H9 (cell line): ENCODE measurements at regions not wholly inside any gene's neighbourhood (a gene's known extent, or its start where the extent isn't known, plus 50 kb on each side); places are given as distances from the start of the nearest gene placed in this dataset.

Source experiments
- DNase-seq: peaks from one replicate; pipeline ENCODE4 v3.0.0-alpha.2; 2017
- H2AFZ ChIP-seq: one replicate; pipeline ENCODE4 v1.6.1; 2013; ENCODE audit warnings: mild to moderate bottlenecking, low read length, control low read depth, moderate library complexity
- H2AK5ac ChIP-seq: 2 replicates; pipeline ENCODE4 v1.6.1; 2013; ENCODE audit warnings: low read length, control low read depth, mixed read lengths; ENCODE audit not compliant: insufficient read length
- H2BK120ac ChIP-seq: one replicate; pipeline ENCODE4 v1.6.1; 2013; ENCODE audit warnings: low read depth, mild to moderate bottlenecking, low read length, control low read depth, inconsistent platforms; ENCODE audit not compliant: poor library complexity, severe bottlenecking
- H2BK12ac ChIP-seq: 2 replicates; pipeline ENCODE4 v1.6.1; 2013; ENCODE audit warnings: low read length, control low read depth, mixed read lengths, low read depth; ENCODE audit not compliant: insufficient read length
- H2BK15ac ChIP-seq: 2 replicates; pipeline ENCODE4 v1.6.1; 2013; ENCODE audit warnings: low read depth, low read length, control low read depth
- H2BK20ac ChIP-seq: one replicate; pipeline ENCODE4 v1.6.1; 2013; ENCODE audit warnings: low read depth, mild to moderate bottlenecking, low read length, control low read depth, inconsistent platforms; ENCODE audit not compliant: poor library complexity, severe bottlenecking
- H2BK5ac ChIP-seq: 2 replicates; pipeline ENCODE4 v1.6.1; 2013; ENCODE audit warnings: low read length, control low read depth, mixed read lengths; ENCODE audit not compliant: insufficient read length
- H3K14ac ChIP-seq: 2 replicates; pipeline ENCODE4 v1.6.1; 2013; ENCODE audit warnings: low read length, control low read depth; ENCODE audit not compliant: insufficient read depth
- H3K18ac ChIP-seq: 2 replicates; pipeline ENCODE4 v1.6.1; 2013; ENCODE audit warnings: low read depth, mild to moderate bottlenecking, mixed read lengths, low read length, control low read depth; ENCODE audit not compliant: insufficient read length
- H3K23ac ChIP-seq: 2 replicates; pipeline ENCODE4 v1.6.1; 2013; ENCODE audit warnings: low read length, control low read depth, mixed read lengths, low read depth; ENCODE audit not compliant: insufficient read length
- H3K23me2 ChIP-seq: 2 replicates; pipeline ENCODE4 v1.6.1; 2013; ENCODE audit warnings: low read depth, mild to moderate bottlenecking, mixed read lengths, low read length, control low read depth; ENCODE audit not compliant: insufficient read length, poor library complexity, severe bottlenecking
- H3K27ac ChIP-seq: 2 replicates; pipeline ENCODE4 v1.5.1; 2013; ENCODE audit warnings: low read length, control low read depth, mixed read lengths, low read depth; ENCODE audit not compliant: insufficient read length
- H3K27me3 ChIP-seq: 2 replicates; pipeline ENCODE4 v1.6.1; 2013; ENCODE audit warnings: low read length, control low read depth, inconsistent platforms; ENCODE audit not compliant: insufficient read depth
- H3K4ac ChIP-seq: 2 replicates; pipeline ENCODE4 v1.6.1; 2013; ENCODE audit warnings: low read depth, mild to moderate bottlenecking, control low read depth, inconsistent platforms, low read length, moderate library complexity
- H3K4me1 ChIP-seq: 2 replicates; pipeline ENCODE4 v1.6.1; 2013; ENCODE audit warnings: low read length, control low read depth, inconsistent platforms; ENCODE audit not compliant: insufficient read depth
- H3K4me2 ChIP-seq: 2 replicates; pipeline ENCODE4 v1.6.1; 2013; ENCODE audit warnings: low read length, control low read depth, mixed read lengths; ENCODE audit not compliant: insufficient read length, insufficient read depth
- H3K56ac ChIP-seq: 2 replicates; pipeline ENCODE4 v1.6.1; 2013; ENCODE audit warnings: low read depth, mild to moderate bottlenecking, mixed read lengths, low read length, control low read depth; ENCODE audit not compliant: insufficient read length
- H3K79me1 ChIP-seq: 2 replicates; pipeline ENCODE4 v1.6.1; 2013; ENCODE audit warnings: low read depth, mild to moderate bottlenecking, moderate library complexity, low read length, control low read depth, inconsistent platforms; ENCODE audit not compliant: insufficient read depth, poor library complexity, severe bottlenecking
- H3K79me2 ChIP-seq: 2 replicates; pipeline ENCODE4 v1.6.1; 2013; ENCODE audit warnings: low read length, control low read depth, inconsistent platforms; ENCODE audit not compliant: insufficient read depth
- H3K9ac ChIP-seq: 2 replicates; pipeline ENCODE4 v1.6.1; 2013; ENCODE audit warnings: low read length, control low read depth, mixed read lengths; ENCODE audit not compliant: insufficient read length; ENCODE audit errors: extremely low read depth
- H3K9me3 ChIP-seq: one replicate; pipeline ENCODE4 v1.6.1; 2013; ENCODE audit warnings: low read depth, low read length, inconsistent platforms; ENCODE audit not compliant: control insufficient read depth
- H3T11ph ChIP-seq: one replicate; pipeline ENCODE4 v1.6.1; 2013; ENCODE audit warnings: mild to moderate bottlenecking, low read length, control low read depth, inconsistent platforms
- H4K20me1 ChIP-seq: one replicate; pipeline ENCODE4 v1.6.1; 2013; ENCODE audit not compliant: control insufficient read depth, insufficient read length, insufficient read depth
- H4K5ac ChIP-seq: 2 replicates; pipeline ENCODE4 v1.6.1; 2013; ENCODE audit warnings: low read depth, mild to moderate bottlenecking, mixed read lengths, low read length, control low read depth; ENCODE audit not compliant: insufficient read length
- H4K8ac ChIP-seq: replicated peaks from 2 replicates; pipeline ENCODE4 v1.6.1; 2013; ENCODE audit warnings: low read length, control low read depth, mixed read lengths, low read depth; ENCODE audit not compliant: insufficient read length
- H4K91ac ChIP-seq: 2 replicates; pipeline ENCODE4 v1.6.1; 2013; ENCODE audit warnings: low read depth, mild to moderate bottlenecking, moderate library complexity, mixed read lengths, low read length, control low read depth; ENCODE audit not compliant: insufficient read length
- H3K27ac Mint-ChIP-seq, 3 experiments: 2 replicates in 2 of 3; 3 replicates in 1 of 3; pipeline ENCODE4 v1.8.0; 2020 to 2021; ENCODE audit warnings: mixed read lengths in 3 of 3, mild to moderate bottlenecking in 1 of 3, moderate library complexity in 1 of 3
- H3K27me3 Mint-ChIP-seq: 2 replicates; pipeline ENCODE4 v1.8.0; 2021; ENCODE audit warnings: low read depth, mild to moderate bottlenecking, moderate library complexity, mixed read lengths
- H3K36me3 Mint-ChIP-seq, 3 experiments: 2 replicates in 2 of 3; 3 replicates in 1 of 3; pipeline ENCODE4 v1.8.0; 2020 to 2021; ENCODE audit warnings: low read depth in 3 of 3, mixed read lengths in 3 of 3; ENCODE audit not compliant: insufficient read depth in 1 of 3
- H3K4me1 Mint-ChIP-seq, 2 experiments: 2 replicates each; pipeline ENCODE4 v1.8.0; 2020; ENCODE audit warnings: mixed read lengths in 2 of 2
- H3K4me3 Mint-ChIP-seq, 2 experiments: 2 replicates in 1 of 2; 3 replicates in 1 of 2; pipeline ENCODE4 v1.8.0; 2020 to 2021; ENCODE audit warnings: mild to moderate bottlenecking in 2 of 2, mixed read lengths in 2 of 2, moderate library complexity in 1 of 2
- H3K9me3 Mint-ChIP-seq, 2 experiments: 2 replicates in 1 of 2; 3 replicates in 1 of 2; pipeline ENCODE4 v1.8.0; 2020; ENCODE audit warnings: mild to moderate bottlenecking in 2 of 2, mixed read lengths in 2 of 2, moderate library complexity in 1 of 2
- CTCF ChIP-seq: fragments of 200-600 bp; sonication (generic); conservative IDR thresholded peaks from 3 replicates; pipeline ENCODE4 v1.8.0; 2021; ENCODE audit warnings: antibody characterized with exemption, mild to moderate bottlenecking
- WGBS: extraction: QIAGEN DNeasy Blood & Tissue Kit; methylation state at CpG from one replicate; pipeline ENCODE4 v1.1.7; 2013; ENCODE audit warnings: missing lambda C conversion rate, low lambda C conversion rate, mixed read lengths; ENCODE audit not compliant: insufficient read length; ENCODE audit errors: extremely low coverage; 5-methylcytosine and 5-hydroxymethylcytosine counted together

- Histone ChIP-seq H4K91ac (no peak overlapping the region), H3K27me3 (no peaks in the 10 kb centered on the region), H2BK15ac (no peak overlapping the region), H3K9ac (no peak overlapping the region), H2BK5ac (no peak overlapping the region), H2AK5ac (no peak overlapping the region), H4K20me1 (no peaks in the 10 kb centered on the region), H3K56ac (no peak overlapping the region), H3K4me1 (peaks cover 2% of the 10 kb centered on the region; the same call in 1 of the 2 replicates), H4K8ac (no peak overlapping the region), H2BK12ac (no peak overlapping the region), H4K5ac (no peak overlapping the region), H3K23ac (no peak overlapping the region), H2AFZ (no peak overlapping the region), H3K23me2 (no peaks in the 10 kb centered on the region), H3K27ac (no peak overlapping the region), H3K4ac (no peak overlapping the region), H3K18ac (no peak overlapping the region), H3T11ph (no peak overlapping the region), H3K9me3 (no peaks in the 10 kb centered on the region), H2BK20ac (no peak overlapping the region), H3K79me2 (no peaks in the 10 kb centered on the region), H3K14ac (no peak overlapping the region), H2BK120ac (no peak overlapping the region), H3K4me2 (no peak overlapping the region), H3K79me1 (no peaks in the 10 kb centered on the region)
- H3K4me1 Mint-ChIP-seq: peaks cover 8 to 12% of the 10 kb centered on the region in 2 experiments; a peak in 3 of 4 replicates
- DNase-seq: no peak
- H3K4me3 Mint-ChIP-seq: no peak overlapping the region
- WGBS: no CpG with 5 or more reads among the region's 4 CpGs
- H3K27ac Mint-ChIP-seq: no peak overlapping the region
- H3K36me3 Mint-ChIP-seq: peaks cover 0 to 4% (median 2%) of the 10 kb centered on the region in 3 experiments; a peak in 3 of 7 replicates
- H3K27me3 Mint-ChIP-seq: no peaks in the 10 kb centered on the region
- H3K9me3 Mint-ChIP-seq: peaks cover 3 to 7% of the 10 kb centered on the region in 2 experiments; a peak in 4 of 5 replicates
- no peak for TF ChIP-seq CTCF
Measured at GRCh38 chr16:60582528-60582927, 1453.7 kb downstream of the CDH8 start.
